NT2/D1 (cell line): ENCODE measurements at regions not wholly inside any gene's neighbourhood (a gene's known extent, or its start where the extent isn't known, plus 50 kb on each side); places are given as distances from the start of the nearest gene placed in this dataset.
"Not testable (repeated sequence)": the region's sequence is repeated elsewhere in the genome, so short reads cannot be mapped to it uniquely, and the experiment has no call there.

Source experiments
- DNase-seq: peaks from one replicate; pipeline ENCODE4 v3.0.0-alpha.2; 2011; ENCODE audit warnings: low read depth, low spot score
- H3K27me3 ChIP-seq: 2 replicates; pipeline ENCODE4 v1.6.0; 2011; ENCODE audit warnings: mild to moderate bottlenecking; ENCODE audit not compliant: insufficient read length, insufficient read depth
- H3K36me3 ChIP-seq: 2 replicates; pipeline ENCODE4 v1.6.1; 2011; ENCODE audit warnings: mild to moderate bottlenecking, low read length, mixed read lengths; ENCODE audit not compliant: insufficient read depth, insufficient read length
- H3K4me1 ChIP-seq: 2 replicates; pipeline ENCODE4 v1.5.1; 2011; ENCODE audit not compliant: insufficient read depth, insufficient read length
- H3K4me3 ChIP-seq: 2 replicates; pipeline ENCODE4 v1.5.1; 2011; ENCODE audit warnings: low read depth; ENCODE audit not compliant: insufficient read length
- H3K9ac ChIP-seq: 2 replicates; pipeline ENCODE4 v1.6.0; 2011; ENCODE audit warnings: low read depth; ENCODE audit not compliant: insufficient read length
- H3K9me3 ChIP-seq: 2 replicates; pipeline ENCODE4 v1.5.1; 2011; ENCODE audit warnings: mild to moderate bottlenecking, low read length; ENCODE audit not compliant: insufficient read depth
- SUZ12 ChIP-seq: IDR thresholded peaks from 2 replicates; pipeline ENCODE4 v1.6.1; 2011; ENCODE audit not compliant: insufficient read length, insufficient read depth; ENCODE audit errors: extremely low read depth
- YY1 ChIP-seq: IDR thresholded peaks from 2 replicates; pipeline ENCODE4 v1.6.1; 2011; ENCODE audit not compliant: insufficient read length, insufficient read depth
- ZNF274 ChIP-seq: IDR thresholded peaks from 2 replicates; pipeline ENCODE4 v1.6.1; 2011; ENCODE audit warnings: mild to moderate bottlenecking, low read depth, low read length

GRCh38 chr12:9543341-9543740 lies 64.4 kb downstream of the KLRB1 start:
- not testable (repeated sequence) for DNase-seq, H3K36me3 ChIP-seq, H3K4me3 ChIP-seq, H3K9me3 ChIP-seq, H3K27me3 ChIP-seq, H3K4me1 ChIP-seq, H3K9ac ChIP-seq

- H3K4me3 ChIP-seq, H3K9ac ChIP-seq, H3K36me3 ChIP-seq, DNase-seq, H3K9me3 ChIP-seq, H3K27me3 ChIP-seq, H3K4me1 ChIP-seq: not testable (repeated sequence)
Observed at GRCh38 chr12:9542827-9543226, 64.9 kb downstream of the KLRB1 start.

GRCh38 chr12:9515925-9516324 lies 91.8 kb downstream of the KLRB1 start:
- H3K36me3 ChIP-seq, H3K9ac ChIP-seq, H3K4me1 ChIP-seq, H3K27me3 ChIP-seq, H3K4me3 ChIP-seq, H3K9me3 ChIP-seq, DNase-seq: not testable (repeated sequence)

- H3K4me1 ChIP-seq, H3K4me3 ChIP-seq, H3K9ac ChIP-seq, H3K36me3 ChIP-seq, DNase-seq, H3K27me3 ChIP-seq, H3K9me3 ChIP-seq: not testable (repeated sequence)
Observed at GRCh38 chr12:9512695-9513094, 95.0 kb downstream of the KLRB1 start.

GRCh38 chr12:9510392-9511011 lies 97.2 kb downstream of the KLRB1 start:
- H3K9ac ChIP-seq, DNase-seq, H3K27me3 ChIP-seq, H3K4me3 ChIP-seq, H3K36me3 ChIP-seq, H3K9me3 ChIP-seq, H3K4me1 ChIP-seq: not testable (repeated sequence)

- no peak overlapping the region for H3K9ac ChIP-seq
Observed at GRCh38 chr12:9509464-9510161, 98.1 kb downstream of the KLRB1 start.

GRCh38 chr12:9506746-9507145 lies 101.0 kb downstream of the KLRB1 start:
- Histone ChIP-seq H3K27me3 (no peaks in the 10 kb centered on the region), H3K4me1 (no peaks in the 10 kb centered on the region), H3K9me3 (no peaks in the 10 kb centered on the region), H3K36me3 (no peaks in the 10 kb centered on the region), H3K9ac (no peak overlapping the region), H3K4me3 (no peak overlapping the region)
- no peak for DNase-seq
- TF ChIP-seq ZNF274 (no peak), YY1 (no peak), SUZ12 (no peak)

More at GRCh38 chr12:9509464-9510161, 98.1 kb downstream of the KLRB1 start:
- TF ChIP-seq SUZ12: no peak
- TF ChIP-seq YY1: no peak
- TF ChIP-seq ZNF274: no peak
- no peaks in the 10 kb centered on the region for H3K36me3 ChIP-seq
- H3K4me3 ChIP-seq: no peak overlapping the region
- H3K4me1 ChIP-seq: no peaks in the 10 kb centered on the region
- H3K9me3 ChIP-seq: no peaks in the 10 kb centered on the region
- no peaks in the 10 kb centered on the region for H3K27me3 ChIP-seq
- no peak for DNase-seq

- not testable (repeated sequence) for H3K4me3 ChIP-seq, H3K4me1 ChIP-seq, H3K9me3 ChIP-seq, H3K9ac ChIP-seq, H3K36me3 ChIP-seq, H3K27me3 ChIP-seq, DNase-seq
Observed at GRCh38 chr12:9503384-9503783, 104.3 kb downstream of the KLRB1 start.

- not testable (repeated sequence) for H3K36me3 ChIP-seq, H3K9me3 ChIP-seq, H3K27me3 ChIP-seq, H3K4me1 ChIP-seq, DNase-seq, H3K4me3 ChIP-seq, H3K9ac ChIP-seq
Observed at GRCh38 chr12:9502845-9503244, 104.9 kb downstream of the KLRB1 start.

- not testable (repeated sequence) for H3K27me3 ChIP-seq, DNase-seq, H3K9ac ChIP-seq, H3K4me3 ChIP-seq, H3K36me3 ChIP-seq, H3K4me1 ChIP-seq, H3K9me3 ChIP-seq
Observed at GRCh38 chr12:9493325-9493724, 114.4 kb downstream of the KLRB1 start.

- H3K27me3 ChIP-seq, H3K9me3 ChIP-seq, DNase-seq, H3K4me3 ChIP-seq, H3K36me3 ChIP-seq, H3K4me1 ChIP-seq, H3K9ac ChIP-seq: not testable (repeated sequence)
Observed at GRCh38 chr12:9481289-9481688, 126.4 kb downstream of the KLRB1 start.
